Lung (tissue), 11 donors: ENCODE measurements at regions not wholly inside any gene's neighbourhood (a gene's known extent, or its start where the extent isn't known, plus 50 kb on each side); places are given as distances from the start of the nearest gene placed in this dataset.

Experiments
- ATAC-seq: fragments of 200-7000 bp; cut with Tn5 transposase; one replicate; pipeline ENCODE4 v1.9.1; 2020; ENCODE audit warnings: moderate number of reproducible peaks; ENCODE audit not compliant: insufficient read depth, low FRiP score
- DNase-seq, 3 donors: peaks; one replicate each; pipeline ENCODE4 v3.0.0-alpha.2; 2013 to 2017
- H3K27ac ChIP-seq, 2 donors: one replicate each; pipeline ENCODE4 v1.5.1; 2013; ENCODE audit warnings: mild to moderate bottlenecking in 2 of 2, moderate library complexity in 2 of 2, control low read depth in 1 of 2, inconsistent platforms in 1 of 2, low read depth in 1 of 2, low read length in 1 of 2
- H3K27me3 ChIP-seq, 3 donors: one replicate each; pipeline ENCODE4 v1.5.1; 2013; ENCODE audit warnings: low read length in 2 of 3; ENCODE audit not compliant: control insufficient read depth in 3 of 3, insufficient read depth in 3 of 3
- H3K36me3 ChIP-seq, 4 donors: one replicate each; pipeline ENCODE4 v1.5.1; 2013; ENCODE audit warnings: low read length in 4 of 4, mild to moderate bottlenecking in 1 of 4, moderate library complexity in 1 of 4; ENCODE audit not compliant: control insufficient read depth in 4 of 4, insufficient read depth in 4 of 4
- H3K4me1 ChIP-seq, 5 donors: one replicate each; pipeline ENCODE4 v1.5.1; 2013; ENCODE audit warnings: low read length in 5 of 5, mild to moderate bottlenecking in 2 of 5, moderate library complexity in 1 of 5; ENCODE audit not compliant: control insufficient read depth in 5 of 5, insufficient read depth in 5 of 5
- H3K4me3 ChIP-seq: one replicate; pipeline ENCODE4 v1.5.1; 2013; ENCODE audit warnings: mild to moderate bottlenecking, control low read depth, moderate library complexity
- H3K9ac ChIP-seq, 2 donors: one replicate each; pipeline ENCODE4 v1.5.1; 2013; ENCODE audit warnings: low read length in 2 of 2, control low read depth in 1 of 2; ENCODE audit not compliant: insufficient read depth in 1 of 2
- H3K9me3 ChIP-seq, 4 donors: one replicate each; pipeline ENCODE4 v1.5.1; 2013; ENCODE audit warnings: low read length in 3 of 4, mild to moderate bottlenecking in 1 of 4, moderate library complexity in 1 of 4; ENCODE audit not compliant: control insufficient read depth in 4 of 4, insufficient read depth in 3 of 4
- WGBS, 2 donors: extraction: QIAGEN DNeasy Blood & Tissue Kit; methylation state at CpG; one replicate each; pipeline ENCODE4 v1.1.7; 2013; 5-methylcytosine and 5-hydroxymethylcytosine counted together
- TF ChIP-seq, protein P1 (sequence below): IDR thresholded peaks from 2 replicates; pipeline ENCODE4 v1.5.1; 2012; ENCODE audit warnings: mild to moderate bottlenecking; ENCODE audit errors: control extremely low read depth, extremely low read depth
- donor health status: control.
- donor health status: control.
- donor health status: Bipolar disorder and iron deficiency.
- donor health status: healthy.
- donor health status: DM: yes; HTN: yes; CAD: no.

DNA sequence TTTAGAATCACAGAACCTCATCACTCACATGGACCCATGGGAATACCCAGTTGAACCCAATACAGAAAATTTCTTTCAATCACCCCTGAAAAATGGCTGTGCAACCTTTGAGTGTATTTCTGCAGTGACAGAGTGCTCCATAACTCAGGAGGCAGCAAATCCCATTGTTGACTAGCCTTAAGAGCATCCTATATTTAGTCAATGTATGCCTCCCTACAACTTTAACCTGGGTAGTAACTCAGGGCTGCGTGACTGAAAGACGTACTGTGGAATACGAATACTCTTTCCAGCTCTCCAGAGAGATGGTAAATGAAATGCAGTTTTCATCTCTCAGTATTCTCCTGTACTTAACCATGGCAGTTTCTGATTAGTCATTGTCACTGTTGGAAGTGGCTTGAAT lies 573.0 kb upstream of the POM121L12 start:
- Histone ChIP-seq H3K27ac (no peak overlapping the region), H3K4me3 (no peak overlapping the region), H3K9me3 (peaks cover 0 to 2% (median under 1%) of the 10 kb centered on the region in 4 donors), H3K27me3 (no peaks in the 10 kb centered on the region), H3K36me3 (no peaks in the 10 kb centered on the region), H3K4me1 (no peaks in the 10 kb centered on the region), H3K9ac (no peak overlapping the region)
- ATAC-seq (no peak), DNase-seq (no peak)
- TF ChIP-seq, protein P1, sequence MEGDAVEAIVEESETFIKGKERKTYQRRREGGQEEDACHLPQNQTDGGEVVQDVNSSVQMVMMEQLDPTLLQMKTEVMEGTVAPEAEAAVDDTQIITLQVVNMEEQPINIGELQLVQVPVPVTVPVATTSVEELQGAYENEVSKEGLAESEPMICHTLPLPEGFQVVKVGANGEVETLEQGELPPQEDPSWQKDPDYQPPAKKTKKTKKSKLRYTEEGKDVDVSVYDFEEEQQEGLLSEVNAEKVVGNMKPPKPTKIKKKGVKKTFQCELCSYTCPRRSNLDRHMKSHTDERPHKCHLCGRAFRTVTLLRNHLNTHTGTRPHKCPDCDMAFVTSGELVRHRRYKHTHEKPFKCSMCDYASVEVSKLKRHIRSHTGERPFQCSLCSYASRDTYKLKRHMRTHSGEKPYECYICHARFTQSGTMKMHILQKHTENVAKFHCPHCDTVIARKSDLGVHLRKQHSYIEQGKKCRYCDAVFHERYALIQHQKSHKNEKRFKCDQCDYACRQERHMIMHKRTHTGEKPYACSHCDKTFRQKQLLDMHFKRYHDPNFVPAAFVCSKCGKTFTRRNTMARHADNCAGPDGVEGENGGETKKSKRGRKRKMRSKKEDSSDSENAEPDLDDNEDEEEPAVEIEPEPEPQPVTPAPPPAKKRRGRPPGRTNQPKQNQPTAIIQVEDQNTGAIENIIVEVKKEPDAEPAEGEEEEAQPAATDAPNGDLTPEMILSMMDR = no peak
- WGBS, 2 donors = 82 to 98% methylated on average over 3 of the region's 3 CpGs

DNA sequence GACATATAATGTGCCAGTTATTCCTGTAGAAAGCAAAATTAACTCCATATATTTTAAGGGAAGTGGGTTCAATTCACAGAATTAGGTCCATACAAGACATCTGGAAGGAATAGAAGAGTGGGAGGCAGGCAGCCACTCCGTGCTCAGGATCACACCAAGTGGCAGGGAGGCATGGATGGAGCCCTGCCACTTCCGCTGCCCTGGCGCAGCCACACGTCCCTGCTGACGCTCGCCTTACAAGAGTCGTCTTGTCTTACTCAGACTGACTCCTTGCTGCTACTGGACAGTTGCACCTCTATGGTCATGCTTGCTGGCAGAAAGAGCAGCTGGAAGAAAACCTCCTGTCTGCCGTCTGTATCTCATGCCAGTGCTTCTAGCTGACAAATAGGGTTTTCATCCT lies 579.9 kb upstream of the POM121L12 start:
- Histone ChIP-seq H3K36me3 (no peaks in the 10 kb centered on the region), H3K4me3 (no peak overlapping the region), H3K27ac (no peak overlapping the region), H3K9ac (no peak overlapping the region), H3K27me3 (no peaks in the 10 kb centered on the region), H3K9me3 (peaks cover 0 to 3% (median 1%) of the 10 kb centered on the region in 4 donors), H3K4me1 (no peaks in the 10 kb centered on the region)
- TF ChIP-seq, protein P1 = no peak
- ATAC-seq = no peak
- DNase-seq = no peak
- WGBS, 2 donors = 92 to 94% methylated on average over 8 of the region's 8 CpGs

DNA sequence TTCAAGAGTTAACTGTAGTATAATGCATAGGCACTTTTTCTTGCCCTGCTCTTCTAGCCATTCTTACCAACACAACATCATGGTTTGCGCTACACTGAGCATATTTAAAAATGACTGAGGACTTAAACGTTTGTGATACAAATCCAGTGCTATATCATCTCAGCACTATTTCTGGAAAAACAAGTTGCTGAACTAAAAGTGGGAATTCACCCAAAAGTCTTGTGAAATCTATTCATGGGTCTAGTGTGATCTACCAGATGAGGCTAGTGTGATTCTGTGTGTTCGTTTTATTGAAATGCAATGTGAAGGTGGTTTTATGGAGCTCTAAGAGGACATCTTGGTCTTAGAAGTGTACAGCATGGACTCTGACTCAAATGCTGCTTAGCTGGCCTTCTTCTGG lies 584.6 kb upstream of the POM121L12 start:
- DNase-seq = peak in 1 of 3 donors; percentile 5
- TF ChIP-seq, protein P1 = no peak
- Histone ChIP-seq H3K4me1 (no peaks in the 10 kb centered on the region), H3K36me3 (no peaks in the 10 kb centered on the region), H3K9ac (no peak overlapping the region), H3K9me3 (peaks cover 0 to 3% (median 0%) of the 10 kb centered on the region in 4 donors), H3K27me3 (no peaks in the 10 kb centered on the region), H3K27ac (no peak overlapping the region), H3K4me3 (no peak overlapping the region)
- 80 to 88% methylated on average over 3 of the region's 3 CpGs for WGBS, 2 donors
- ATAC-seq = no peak

DNA sequence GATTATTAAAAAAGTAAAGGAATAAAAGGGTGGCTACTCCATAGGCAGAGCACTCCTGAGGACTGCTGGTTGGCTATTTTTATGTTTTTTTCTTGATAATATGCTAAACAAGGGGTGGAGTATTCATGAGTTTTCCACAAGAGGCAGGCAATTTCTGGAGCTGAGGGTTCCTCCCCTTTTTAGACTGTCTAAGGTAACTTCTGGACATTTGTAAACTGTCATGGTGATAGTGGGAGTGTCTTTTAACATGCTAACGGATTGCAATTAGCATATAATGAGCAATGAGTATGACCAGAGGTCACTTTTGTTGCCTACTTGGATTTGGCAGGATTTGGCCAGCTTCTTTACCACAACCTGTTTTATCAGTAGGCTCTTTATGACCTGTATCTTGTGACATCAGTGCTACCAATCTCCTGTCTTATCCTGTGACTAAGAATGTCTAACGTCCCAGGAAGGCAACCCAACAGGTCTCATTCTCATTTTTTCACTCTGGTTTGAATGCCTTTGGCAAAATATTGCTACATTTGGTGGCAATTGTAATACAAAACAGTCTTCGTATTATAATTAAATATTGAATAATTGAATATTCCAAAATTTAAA lies 587.8 kb upstream of the POM121L12 start:
- no peaks in the 10 kb centered on the region for H3K4me1 ChIP-seq
- no peaks in the 10 kb centered on the region for H3K27me3 ChIP-seq
- no peak overlapping the region for H3K27ac ChIP-seq
- no peak overlapping the region for H3K9ac ChIP-seq
- TF ChIP-seq, protein P1 = no peak
- H3K9me3 ChIP-seq = no peaks in the 10 kb centered on the region
- 55 to 72% methylated on average over 3 of the region's 3 CpGs for WGBS, 2 donors
- no peak overlapping the region for H3K4me3 ChIP-seq
- DNase-seq (no peak), ATAC-seq (no peak)
- no peaks in the 10 kb centered on the region for H3K36me3 ChIP-seq
